ENCODE measurements at regions not wholly inside any gene's neighbourhood (a gene's known extent, or its start where the extent isn't known, plus 50 kb on each side); places are given as distances from the start of the nearest gene placed in this dataset.

- H3K36me3 ChIP-seq (ENCODE audit: insufficient read depth, low read length): no peaks in the 10 kb centered on the region
- peak; percentile 7; the same call in 1 of the 2 replicates for TF ChIP-seq CTCF (IDR thresholded peaks at IDR 0.05; ENCODE audit: low read length)
- TF ChIP-seq EZH2 (IDR thresholded peaks at IDR 0.05; ENCODE audit: borderline replicate concordance, low read length): no peak
- H3K9me2 ChIP-seq (ENCODE audit: low read depth, low read length): no peaks in the 10 kb centered on the region
- H3K4me3 ChIP-seq (ENCODE audit: low read depth, low read length, poor library complexity, severe bottlenecking): no peak overlapping the region
- no peak overlapping the region for H3K4me2 ChIP-seq (ENCODE audit: low read length)
- H4K20me1 ChIP-seq (ENCODE audit: insufficient read depth, low read length): no peaks in the 10 kb centered on the region
- no peak overlapping the region for H3K9ac ChIP-seq (ENCODE audit: low read length)
- H3K9me3 ChIP-seq (ENCODE audit: low read length): no peaks in the 10 kb centered on the region
- no peaks in the 10 kb centered on the region for H3K4me1 ChIP-seq (ENCODE audit: insufficient read depth, low read length, severe bottlenecking)
- no peaks in the 10 kb centered on the region for H3F3A ChIP-seq (ENCODE audit: insufficient read depth, low read length)
- no peak overlapping the region for H3K27ac ChIP-seq (ENCODE audit: low read depth, low read length, poor library complexity, severe bottlenecking)
- no peaks in the 10 kb centered on the region for H3K27me3 ChIP-seq (ENCODE audit: insufficient read depth, low read length)
- H2AFZ ChIP-seq (ENCODE audit: low read length): no peak overlapping the region
- H3K79me2 ChIP-seq (ENCODE audit: insufficient read depth, low read length): no peaks in the 10 kb centered on the region
These were observed 118.9 kb upstream of the CEP162 start for GRCh38 chr6:84346372-84346771.

- no peak overlapping the region for H3K9ac ChIP-seq (ENCODE audit: low read length)
- no peak overlapping the region for H3K4me2 ChIP-seq (ENCODE audit: low read length)
- no peaks in the 10 kb centered on the region for H3K9me2 ChIP-seq (ENCODE audit: low read depth, low read length)
- no peaks in the 10 kb centered on the region for H3K9me3 ChIP-seq (ENCODE audit: low read length)
- H3K79me2 ChIP-seq (ENCODE audit: insufficient read depth, low read length): no peaks in the 10 kb centered on the region
- H3K36me3 ChIP-seq (ENCODE audit: insufficient read depth, low read length): no peaks in the 10 kb centered on the region
- no peak overlapping the region for H2AFZ ChIP-seq (ENCODE audit: low read length)
- no peaks in the 10 kb centered on the region for H3F3A ChIP-seq (ENCODE audit: insufficient read depth, low read length)
- TF ChIP-seq CTCF (IDR thresholded peaks at IDR 0.05; ENCODE audit: low read length): no peak
- TF ChIP-seq EZH2 (IDR thresholded peaks at IDR 0.05; ENCODE audit: borderline replicate concordance, low read length): no peak
- H3K27me3 ChIP-seq (ENCODE audit: insufficient read depth, low read length): no peaks in the 10 kb centered on the region
- no peaks in the 10 kb centered on the region for H4K20me1 ChIP-seq (ENCODE audit: insufficient read depth, low read length)
- no peaks in the 10 kb centered on the region for H3K4me1 ChIP-seq (ENCODE audit: insufficient read depth, low read length, severe bottlenecking)
- H3K4me3 ChIP-seq (ENCODE audit: low read depth, low read length, poor library complexity, severe bottlenecking): no peak overlapping the region
- no peak overlapping the region for H3K27ac ChIP-seq (ENCODE audit: low read depth, low read length, poor library complexity, severe bottlenecking)
These were observed 116.6 kb upstream of the CEP162 start for GRCh38 chr6:84344005-84344404.

GRCh38 chr6:84340422-84340821, 113.0 kb upstream of the CEP162 start:
- no peak overlapping the region for H3K4me3 ChIP-seq (ENCODE audit: low read depth, low read length, poor library complexity, severe bottlenecking)

More at GRCh38 chr6:84340422-84340821, 113.0 kb upstream of the CEP162 start:
- Histone ChIP-seq H3K4me1 (ENCODE audit: insufficient read depth, low read length, severe bottlenecking) (no peaks in the 10 kb centered on the region), H3K9ac (ENCODE audit: low read length) (no peak overlapping the region), H3K9me3 (ENCODE audit: low read length) (no peaks in the 10 kb centered on the region; the same call in 1 of the 2 replicates), H3K27me3 (ENCODE audit: insufficient read depth, low read length) (no peaks in the 10 kb centered on the region), H3K36me3 (ENCODE audit: insufficient read depth, low read length) (no peaks in the 10 kb centered on the region), H2AFZ (ENCODE audit: low read length) (no peak overlapping the region), H3K4me2 (ENCODE audit: low read length) (no peak overlapping the region), H4K20me1 (ENCODE audit: insufficient read depth, low read length) (no peaks in the 10 kb centered on the region), H3K79me2 (ENCODE audit: insufficient read depth, low read length) (no peaks in the 10 kb centered on the region), H3F3A (ENCODE audit: insufficient read depth, low read length) (no peaks in the 10 kb centered on the region), H3K27ac (ENCODE audit: low read depth, low read length, poor library complexity, severe bottlenecking) (no peak overlapping the region), H3K9me2 (ENCODE audit: low read depth, low read length) (no peaks in the 10 kb centered on the region)
- TF ChIP-seq EZH2 (IDR thresholded peaks at IDR 0.05; ENCODE audit: borderline replicate concordance, low read length): no peak
- TF ChIP-seq CTCF (IDR thresholded peaks at IDR 0.05; ENCODE audit: low read length): no peak
